Stimulated activated CD8-positive, alpha-beta memory T cell treated with anti-CD3 and anti-CD28 coated beads, Interleukin-15, amount 100 ng/mL, for 1 hour (primary cell): ENCODE measurements at regions not wholly inside any gene's neighbourhood (a gene's known extent, or its start where the extent isn't known, plus 50 kb on each side); places are given as distances from the start of the nearest gene placed in this dataset.
"Not testable (repeated sequence)": the region's sequence is repeated elsewhere in the genome, so short reads cannot be mapped to it uniquely, and the experiment has no call there.

Source experiments
- DNase-seq: peaks from one replicate; pipeline ENCODE4 v3.0.0-alpha.2; 2020; ENCODE audit warnings: low read depth

GRCh38 chr6:168938546-168938945 is 315.1 kb downstream of the THBS2 start:
- DNase-seq, result no peak

GRCh38 chr6:168937054-168937453 is 316.6 kb downstream of the THBS2 start:
- DNase-seq, result no peak

- DNase-seq, result no peak
Measured at GRCh38 chr6:168935628-168936010, 318.0 kb downstream of the THBS2 start.

- DNase-seq, result no peak
Measured at GRCh38 chr6:168934660-168935627, 318.7 kb downstream of the THBS2 start.

GRCh38 chr6:168932171-168932570 is 321.5 kb downstream of the THBS2 start:
- DNase-seq, result not testable (repeated sequence)

- DNase-seq, result not testable (repeated sequence)
Measured at GRCh38 chr6:168931072-168931471, 322.6 kb downstream of the THBS2 start.

GRCh38 chr6:168929871-168930450 is 323.7 kb downstream of the THBS2 start:
- DNase-seq, result no peak

GRCh38 chr6:168928012-168928411 is 325.6 kb downstream of the THBS2 start:
- no peak for DNase-seq

- DNase-seq, result no peak
Measured at GRCh38 chr6:168927026-168927425, 326.6 kb downstream of the THBS2 start.

GRCh38 chr6:168926306-168926705 is 327.3 kb downstream of the THBS2 start:
- no peak for DNase-seq

GRCh38 chr6:168925671-168926070 is 328.0 kb downstream of the THBS2 start:
- DNase-seq, result no peak

GRCh38 chr6:168923171-168923570 is 330.5 kb downstream of the THBS2 start:
- DNase-seq, result no peak

GRCh38 chr6:168922436-168922835 is 331.2 kb downstream of the THBS2 start:
- DNase-seq, result no peak

GRCh38 chr6:168920289-168920688 is 333.4 kb downstream of the THBS2 start:
- DNase-seq, result no peak

- DNase-seq, result no peak
Measured at GRCh38 chr6:168919470-168920179, 334.0 kb downstream of the THBS2 start.

- no peak for DNase-seq
Measured at GRCh38 chr6:168916576-168917211, 337.0 kb downstream of the THBS2 start.

GRCh38 chr6:168915855-168916254 is 337.8 kb downstream of the THBS2 start:
- DNase-seq, result no peak

- DNase-seq, result no peak
Measured at GRCh38 chr6:168915242-168915641, 338.4 kb downstream of the THBS2 start.

GRCh38 chr6:168913866-168914469 is 339.7 kb downstream of the THBS2 start:
- no peak for DNase-seq

GRCh38 chr6:168913231-168913865 is 340.3 kb downstream of the THBS2 start:
- not testable (repeated sequence) for DNase-seq

GRCh38 chr6:168909288-168909687 is 344.4 kb downstream of the THBS2 start:
- no peak for DNase-seq
